ENCODE measurements at regions not wholly inside any gene's neighbourhood (a gene's known extent, or its start where the extent isn't known, plus 50 kb on each side); places are given as distances from the start of the nearest gene placed in this dataset.

DNA sequence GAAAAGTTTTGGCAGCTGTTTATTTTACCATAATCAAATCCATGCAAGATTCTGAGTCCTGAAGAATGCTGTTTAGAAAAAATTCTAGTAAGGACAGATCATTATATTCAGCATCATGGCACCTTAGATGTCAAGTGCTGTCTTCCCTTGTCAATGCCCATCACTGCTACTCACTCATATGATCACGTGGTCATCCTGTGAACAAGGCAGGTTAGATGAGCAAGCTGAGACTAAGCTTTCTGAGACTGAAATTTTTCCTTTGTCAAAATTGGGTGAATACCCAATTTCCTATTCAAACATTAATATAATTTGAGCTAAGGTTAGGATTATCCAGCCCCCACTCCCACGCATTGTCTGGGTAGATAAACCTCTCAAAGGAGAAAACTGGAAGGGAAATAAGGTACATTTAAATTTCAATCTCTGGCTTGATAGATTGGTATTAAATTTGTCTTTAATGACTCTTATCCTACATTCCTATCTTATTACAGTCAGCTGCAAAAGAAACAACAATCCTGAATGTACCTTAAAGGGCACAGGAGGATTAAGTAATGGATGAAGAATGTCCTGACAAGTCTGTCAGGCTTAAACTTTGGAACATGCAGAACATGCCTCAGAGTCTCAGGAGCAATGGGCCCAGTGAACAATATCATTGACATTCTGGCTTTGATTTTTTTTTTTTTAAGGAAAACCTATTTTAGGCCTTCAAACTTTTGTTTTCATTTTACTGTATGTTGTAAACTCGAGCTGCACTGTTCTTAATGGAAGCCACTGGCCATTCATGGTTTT is 148.7 kb upstream of the RANBP3L start:
- H3K4me1 Mint-ChIP-seq, result no peaks in the 10 kb centered on the region
- intact Hi-C loops (cut with micrococcal nuclease), result no loop called here
- ATAC-seq (ENCODE audit: low read depth) (no peak), DNase-seq (no peak)
- peaks cover 3% of the 10 kb centered on the region for H3K27me3 Mint-ChIP-seq
- H3K27ac Mint-ChIP-seq, result no peak overlapping the region
- no peaks in the 10 kb centered on the region for H3K36me3 Mint-ChIP-seq (ENCODE audit: low read depth)
- H3K4me3 Mint-ChIP-seq, result no peak overlapping the region
- no peak for TF ChIP-seq CTCF (IDR thresholded peaks at IDR 0.05)
- POLR2A ChIA-PET, result no interaction called here
- CTCF ChIA-PET, result no interaction called here
- no peaks in the 10 kb centered on the region for H3K9me3 Mint-ChIP-seq

GRCh38 chr5:36452424-36453006 is 150.8 kb upstream of the RANBP3L start:
- H3K4me3 Mint-ChIP-seq, result no peak overlapping the region
- H3K27me3 Mint-ChIP-seq, result peaks cover 3% of the 10 kb centered on the region
- no peak for TF ChIP-seq CTCF (IDR thresholded peaks at IDR 0.05)

DNA sequence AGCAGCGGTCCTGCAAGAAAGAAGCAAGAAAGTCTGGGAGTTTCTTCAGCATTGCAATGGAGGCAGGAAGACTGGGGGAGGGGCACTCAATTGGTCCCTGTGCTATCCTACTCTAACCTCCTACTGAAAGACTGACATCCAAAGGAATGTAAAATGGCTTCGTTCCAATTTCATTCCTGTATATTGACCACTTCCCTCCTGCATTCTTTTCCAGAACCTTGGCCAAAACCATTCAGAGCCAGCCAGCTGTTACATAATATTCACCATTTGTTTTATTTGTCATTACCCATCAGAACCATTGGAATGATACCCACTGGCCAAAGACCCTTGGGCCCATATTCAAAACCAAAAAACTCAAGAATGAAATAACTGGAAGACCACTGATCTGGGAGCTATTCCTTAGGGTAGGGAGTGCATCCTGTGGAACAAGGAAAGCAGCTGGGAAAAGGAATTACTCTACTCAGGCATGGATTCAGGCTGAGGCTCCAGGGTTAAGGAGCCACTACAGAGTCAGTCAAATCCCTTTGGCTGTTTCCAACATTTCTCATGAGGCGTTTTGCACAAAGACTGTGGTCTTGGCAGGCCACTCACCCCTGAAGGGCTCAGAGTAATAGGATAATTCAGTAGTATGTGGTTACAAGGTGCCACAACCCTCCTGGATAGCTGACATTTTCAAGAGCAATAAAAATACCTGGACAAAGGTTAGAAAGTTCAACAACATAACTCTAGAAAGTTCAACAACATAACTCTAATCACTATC is 148.7 kb upstream of the SLC1A3 start:
- Mint-ChIP-seq H3K36me3 (ENCODE audit: low read depth) (no peaks in the 10 kb centered on the region), H3K4me1 (peaks cover 6% of the 10 kb centered on the region), H3K4me3 (no peak overlapping the region), H3K9me3 (no peaks in the 10 kb centered on the region), H3K27ac (no peak overlapping the region), H3K27me3 (peaks cover 6% of the 10 kb centered on the region)
- intact Hi-C loops (cut with micrococcal nuclease), result no loop called here
- CTCF ChIA-PET, result no interaction called here
- TF ChIP-seq CTCF (IDR thresholded peaks at IDR 0.05), result no peak
- POLR2A ChIA-PET, result no interaction called here
- DNase-seq, result no peak
- no peak for ATAC-seq (ENCODE audit: low read depth)

More at GRCh38 chr5:36452424-36453006, 150.8 kb upstream of the RANBP3L start:
- H3K36me3 Mint-ChIP-seq (ENCODE audit: low read depth), result no peaks in the 10 kb centered on the region
- H3K9me3 Mint-ChIP-seq, result no peaks in the 10 kb centered on the region
- no peaks in the 10 kb centered on the region for H3K4me1 Mint-ChIP-seq
- ATAC-seq (ENCODE audit: low read depth), result no peak
- ChIA-PET POLR2A (no interaction called here), CTCF (no interaction called here)
- intact Hi-C loops (cut with micrococcal nuclease), result no loop called here
- no peak for DNase-seq
- no peak overlapping the region for H3K27ac Mint-ChIP-seq

DNA sequence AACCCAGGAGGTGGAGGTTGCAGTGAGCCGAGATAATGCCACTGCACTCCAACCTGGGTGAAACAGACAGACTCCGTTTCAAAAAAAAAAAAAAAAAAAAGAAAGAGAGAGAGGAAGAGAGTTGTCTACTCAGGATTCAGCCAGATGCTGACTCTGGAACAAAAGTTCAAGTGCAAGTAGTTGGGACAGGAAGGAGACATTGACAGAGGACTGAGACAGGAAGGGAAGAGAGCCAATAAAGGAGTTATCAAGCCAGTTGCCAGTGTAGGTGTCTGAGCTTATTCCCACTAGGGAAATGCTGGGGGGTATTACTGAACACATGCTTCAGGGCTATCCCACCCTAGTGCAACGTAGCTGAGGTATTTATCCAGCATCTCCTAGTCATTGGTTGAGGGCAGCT is 147.7 kb upstream of the SLC1A3 start:
- Mint-ChIP-seq H3K4me1 (peaks cover 6% of the 10 kb centered on the region), H3K4me3 (no peak overlapping the region), H3K36me3 (ENCODE audit: low read depth) (no peaks in the 10 kb centered on the region), H3K27me3 (peaks cover 6% of the 10 kb centered on the region), H3K27ac (no peak overlapping the region), H3K9me3 (no peaks in the 10 kb centered on the region)
- DNase-seq, result no peak
- no peak for ATAC-seq (ENCODE audit: low read depth)
- POLR2A ChIA-PET, result no interaction called here
- CTCF ChIA-PET, result interaction anchor here (1.1 kb wide), 1 partner anchor 14 kb away, joined by 6 read pairs; no protein-coding TSS in a partner anchor
- no peak for TF ChIP-seq CTCF (IDR thresholded peaks at IDR 0.05)
- intact Hi-C loops (cut with micrococcal nuclease), result no loop called here
